ENCODE measurements at regions not wholly inside any gene's neighbourhood (a gene's known extent, or its start where the extent isn't known, plus 50 kb on each side); places are given as distances from the start of the nearest gene placed in this dataset.

- Histone ChIP-seq H3K27me3 (ENCODE audit: control insufficient read depth, insufficient read depth, low read length) (peaks cover 3% of the 10 kb centered on the region), H3K9me3 (ENCODE audit: control insufficient read depth, insufficient read depth, low read length) (no peaks in the 10 kb centered on the region), H3K4me1 (ENCODE audit: control insufficient read depth, insufficient read depth, low read length) (peaks cover 4% of the 10 kb centered on the region), H3K4me3 (ENCODE audit: low read depth, low read length) (no peak overlapping the region), H3K27ac (ENCODE audit: low read depth, low read length) (no peak overlapping the region), H3K36me3 (ENCODE audit: control insufficient read depth, insufficient read depth, low read length) (no peaks in the 10 kb centered on the region)
- WGBS (ENCODE audit: insufficient coverage), result no CpG with 5 or more reads among the region's 2 CpGs
- DNase-seq (ENCODE audit: low read depth in 4 of 6, low spot score in 6 of 6), result no peak
These were observed 1297.5 kb upstream of the SORCS1 start for GRCh38 chr10:108462005-108462404.

DNA sequence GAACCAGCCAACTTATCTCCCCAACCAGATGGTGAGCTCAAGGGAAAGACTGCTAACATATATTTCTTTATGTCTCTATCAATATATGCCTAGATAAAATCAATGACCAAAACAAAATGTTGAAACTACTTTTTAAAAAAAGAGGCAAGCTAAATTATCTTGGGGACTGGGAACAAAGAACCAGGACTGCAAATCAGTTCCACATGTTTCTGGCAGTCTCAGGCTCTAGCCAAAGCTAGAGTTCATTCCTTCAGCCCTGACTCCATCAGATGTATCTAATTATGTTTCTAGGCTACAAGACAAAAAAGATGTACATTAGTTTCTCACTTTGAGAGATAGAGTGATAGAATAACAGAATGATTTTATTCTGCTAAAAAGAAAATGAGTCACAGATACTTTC is 1290.3 kb upstream of the SORCS1 start:
- Histone ChIP-seq H3K36me3 (ENCODE audit: control insufficient read depth, insufficient read depth, low read length) (no peaks in the 10 kb centered on the region), H3K27me3 (ENCODE audit: control insufficient read depth, insufficient read depth, low read length) (no peaks in the 10 kb centered on the region), H3K9me3 (ENCODE audit: control insufficient read depth, insufficient read depth, low read length) (no peaks in the 10 kb centered on the region), H3K4me1 (ENCODE audit: control insufficient read depth, insufficient read depth, low read length) (no peaks in the 10 kb centered on the region), H3K27ac (ENCODE audit: low read depth, low read length) (peak overlapping the region; percentile 27), H3K4me3 (ENCODE audit: low read depth, low read length) (no peak overlapping the region)
- DNase-seq (ENCODE audit: low read depth in 4 of 6, low spot score in 6 of 6), result peak in 1 of 6 donors; percentile 9

DNA sequence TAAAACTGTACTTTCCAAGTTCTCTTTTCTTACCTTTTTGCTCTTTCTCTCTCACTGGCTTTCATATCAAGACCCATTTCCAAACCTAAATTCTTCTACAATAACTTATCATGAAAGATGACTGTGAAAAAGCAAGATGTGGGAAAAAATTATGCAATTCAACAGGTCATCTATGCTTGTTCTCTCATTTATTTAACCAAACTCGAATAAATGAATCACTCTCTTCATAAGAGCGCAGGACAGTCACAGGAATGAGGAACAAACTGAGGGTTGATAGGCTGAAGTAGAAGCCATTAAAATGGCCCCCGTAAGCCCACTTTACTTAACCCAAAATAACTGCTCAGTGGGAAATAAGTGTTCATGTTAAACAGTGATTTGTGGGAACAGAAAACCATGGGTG is 1289.7 kb upstream of the SORCS1 start:
- Histone ChIP-seq H3K27me3 (ENCODE audit: control insufficient read depth, insufficient read depth, low read length) (no peaks in the 10 kb centered on the region), H3K9me3 (ENCODE audit: control insufficient read depth, insufficient read depth, low read length) (no peaks in the 10 kb centered on the region), H3K27ac (ENCODE audit: low read depth, low read length) (peak overlapping the region; percentile 27), H3K4me1 (ENCODE audit: control insufficient read depth, insufficient read depth, low read length) (no peaks in the 10 kb centered on the region), H3K4me3 (ENCODE audit: low read depth, low read length) (no peak overlapping the region), H3K36me3 (ENCODE audit: control insufficient read depth, insufficient read depth, low read length) (no peaks in the 10 kb centered on the region)
- WGBS (ENCODE audit: insufficient coverage), result no CpG with 5 or more reads among the region's 3 CpGs
- no peak for DNase-seq (ENCODE audit: low read depth in 4 of 6, low spot score in 6 of 6)

DNA sequence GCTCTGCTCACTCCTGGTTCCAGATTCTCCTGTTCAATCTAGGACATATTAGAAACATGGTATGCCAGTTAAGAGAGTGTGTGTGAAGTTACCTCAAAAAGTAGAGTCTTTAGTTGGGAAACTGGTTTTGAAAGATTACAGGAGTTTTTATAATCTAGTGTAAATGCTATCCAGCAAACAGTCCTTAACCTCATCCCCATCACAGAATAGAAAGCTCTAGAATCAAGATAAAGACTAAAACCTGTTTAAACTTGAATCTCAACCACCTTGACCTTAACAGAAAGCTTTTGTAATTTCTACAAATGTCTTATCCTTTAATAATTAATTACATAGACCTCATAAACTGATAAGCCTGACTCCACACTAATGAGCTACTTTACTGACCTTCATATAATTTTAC is 1288.7 kb upstream of the SORCS1 start:
- H3K4me3 ChIP-seq (ENCODE audit: low read depth, low read length), result no peak overlapping the region
- no peaks in the 10 kb centered on the region for H3K27me3 ChIP-seq (ENCODE audit: control insufficient read depth, insufficient read depth, low read length)
- H3K9me3 ChIP-seq (ENCODE audit: control insufficient read depth, insufficient read depth, low read length), result no peaks in the 10 kb centered on the region
- H3K36me3 ChIP-seq (ENCODE audit: control insufficient read depth, insufficient read depth, low read length), result no peaks in the 10 kb centered on the region
- no peaks in the 10 kb centered on the region for H3K4me1 ChIP-seq (ENCODE audit: control insufficient read depth, insufficient read depth, low read length)
- no peak for DNase-seq (ENCODE audit: low read depth in 4 of 6, low spot score in 6 of 6)
- H3K27ac ChIP-seq (ENCODE audit: low read depth, low read length), result no peak overlapping the region

DNA sequence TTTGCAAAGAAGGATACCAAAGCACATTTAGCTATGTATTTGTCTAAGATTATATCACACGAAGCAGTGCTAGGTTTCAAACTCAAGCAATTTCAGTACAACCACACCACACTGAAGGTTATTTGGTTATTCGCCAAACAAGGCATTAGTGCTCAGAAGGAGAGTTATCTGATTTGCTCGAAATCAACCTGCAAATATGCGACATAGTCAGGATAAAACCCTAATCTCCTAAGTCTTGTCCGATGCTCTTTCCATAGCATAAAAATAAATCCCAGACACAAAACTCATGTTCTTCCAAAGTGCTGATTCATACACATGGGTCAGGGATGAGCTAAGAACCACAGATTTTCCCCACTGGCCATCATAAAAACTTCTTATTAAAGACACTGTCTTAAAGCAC is 1288.0 kb upstream of the SORCS1 start:
- H3K36me3 ChIP-seq (ENCODE audit: control insufficient read depth, insufficient read depth, low read length), result no peaks in the 10 kb centered on the region
- no peak overlapping the region for H3K4me3 ChIP-seq (ENCODE audit: low read depth, low read length)
- H3K4me1 ChIP-seq (ENCODE audit: control insufficient read depth, insufficient read depth, low read length), result no peaks in the 10 kb centered on the region
- DNase-seq (ENCODE audit: low read depth in 4 of 6, low spot score in 6 of 6), result no peak
- no peak overlapping the region for H3K27ac ChIP-seq (ENCODE audit: low read depth, low read length)
- 93% methylated on average over 4 of the region's 5 CpGs for WGBS (ENCODE audit: insufficient coverage)
- H3K9me3 ChIP-seq (ENCODE audit: control insufficient read depth, insufficient read depth, low read length), result no peaks in the 10 kb centered on the region
- H3K27me3 ChIP-seq (ENCODE audit: control insufficient read depth, insufficient read depth, low read length), result no peaks in the 10 kb centered on the region

DNA sequence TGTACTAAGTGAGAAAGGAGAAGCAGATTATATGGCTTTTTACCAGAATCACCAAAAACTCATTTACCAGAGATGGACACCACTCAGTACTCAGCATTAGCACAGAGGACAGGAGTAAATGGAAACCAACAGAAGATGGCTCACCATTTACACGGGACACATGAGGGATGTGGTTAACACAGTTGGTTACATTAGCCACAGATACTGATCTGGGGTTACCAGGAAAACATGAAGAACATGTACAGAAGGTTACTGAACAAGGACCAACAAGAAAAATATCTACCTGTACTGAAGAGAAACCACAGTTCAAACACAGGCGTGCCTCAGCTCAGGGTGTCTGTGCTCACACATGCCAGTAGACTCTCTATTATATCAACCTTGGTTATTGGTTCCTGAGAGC is 1285.8 kb upstream of the SORCS1 start:
- Histone ChIP-seq H3K36me3 (ENCODE audit: control insufficient read depth, insufficient read depth, low read length) (no peaks in the 10 kb centered on the region), H3K9me3 (ENCODE audit: control insufficient read depth, insufficient read depth, low read length) (no peaks in the 10 kb centered on the region), H3K4me1 (ENCODE audit: control insufficient read depth, insufficient read depth, low read length) (no peaks in the 10 kb centered on the region), H3K4me3 (ENCODE audit: low read depth, low read length) (no peak overlapping the region), H3K27ac (ENCODE audit: low read depth, low read length) (no peak overlapping the region), H3K27me3 (ENCODE audit: control insufficient read depth, insufficient read depth, low read length) (no peaks in the 10 kb centered on the region)
- no peak for DNase-seq (ENCODE audit: low read depth in 4 of 6, low spot score in 6 of 6)
- WGBS (ENCODE audit: insufficient coverage), result 90% methylated on average over 2 of the region's 2 CpGs

GRCh38 chr10:108445746-108446145 is 1281.2 kb upstream of the SORCS1 start:
- Histone ChIP-seq H3K27me3 (ENCODE audit: control insufficient read depth, insufficient read depth, low read length) (no peaks in the 10 kb centered on the region), H3K4me3 (ENCODE audit: low read depth, low read length) (no peak overlapping the region), H3K36me3 (ENCODE audit: control insufficient read depth, insufficient read depth, low read length) (no peaks in the 10 kb centered on the region), H3K27ac (ENCODE audit: low read depth, low read length) (no peak overlapping the region), H3K9me3 (ENCODE audit: control insufficient read depth, insufficient read depth, low read length) (no peaks in the 10 kb centered on the region), H3K4me1 (ENCODE audit: control insufficient read depth, insufficient read depth, low read length) (no peaks in the 10 kb centered on the region)
- no peak for DNase-seq (ENCODE audit: low read depth in 4 of 6, low spot score in 6 of 6)
- 100% methylated on average over 3 of the region's 3 CpGs for WGBS (ENCODE audit: insufficient coverage)

GRCh38 chr10:108443636-108444035 is 1279.1 kb upstream of the SORCS1 start:
- Histone ChIP-seq H3K36me3 (ENCODE audit: control insufficient read depth, insufficient read depth, low read length) (no peaks in the 10 kb centered on the region), H3K9me3 (ENCODE audit: control insufficient read depth, insufficient read depth, low read length) (no peaks in the 10 kb centered on the region), H3K27ac (ENCODE audit: low read depth, low read length) (no peak overlapping the region), H3K4me3 (ENCODE audit: low read depth, low read length) (no peak overlapping the region), H3K4me1 (ENCODE audit: control insufficient read depth, insufficient read depth, low read length) (no peaks in the 10 kb centered on the region), H3K27me3 (ENCODE audit: control insufficient read depth, insufficient read depth, low read length) (no peaks in the 10 kb centered on the region)
- no peak for DNase-seq (ENCODE audit: low read depth in 4 of 6, low spot score in 6 of 6)
- no CpG with 5 or more reads among the region's 2 CpGs for WGBS (ENCODE audit: insufficient coverage)

GRCh38 chr10:108439397-108439796 is 1274.9 kb upstream of the SORCS1 start:
- H3K36me3 ChIP-seq (ENCODE audit: control insufficient read depth, insufficient read depth, low read length), result no peaks in the 10 kb centered on the region
- peak in 2 of 6 donors; percentile 14 to 18 for DNase-seq (ENCODE audit: low read depth in 4 of 6, low spot score in 6 of 6)

GRCh38 chr10:108436096-108436495 is 1271.6 kb upstream of the SORCS1 start:
- Histone ChIP-seq H3K4me1 (ENCODE audit: control insufficient read depth, insufficient read depth, low read length) (no peaks in the 10 kb centered on the region), H3K9me3 (ENCODE audit: control insufficient read depth, insufficient read depth, low read length) (no peaks in the 10 kb centered on the region), H3K4me3 (ENCODE audit: low read depth, low read length) (no peak overlapping the region), H3K36me3 (ENCODE audit: control insufficient read depth, insufficient read depth, low read length) (no peaks in the 10 kb centered on the region), H3K27ac (ENCODE audit: low read depth, low read length) (no peak overlapping the region), H3K27me3 (ENCODE audit: control insufficient read depth, insufficient read depth, low read length) (no peaks in the 10 kb centered on the region)
- WGBS (ENCODE audit: insufficient coverage), result 75% methylated on average over 6 of the region's 6 CpGs
- peak in 2 of 6 donors; percentile 17 to 67 for DNase-seq (ENCODE audit: low read depth in 4 of 6, low spot score in 6 of 6)

More at GRCh38 chr10:108439397-108439796, 1274.9 kb upstream of the SORCS1 start:
- Histone ChIP-seq H3K4me1 (ENCODE audit: control insufficient read depth, insufficient read depth, low read length) (no peaks in the 10 kb centered on the region), H3K4me3 (ENCODE audit: low read depth, low read length) (no peak overlapping the region), H3K27me3 (ENCODE audit: control insufficient read depth, insufficient read depth, low read length) (no peaks in the 10 kb centered on the region), H3K9me3 (ENCODE audit: control insufficient read depth, insufficient read depth, low read length) (no peaks in the 10 kb centered on the region), H3K27ac (ENCODE audit: low read depth, low read length) (no peak overlapping the region)
- no CpG with 5 or more reads among the region's 1 CpG for WGBS (ENCODE audit: insufficient coverage)
